ENCODE measurements at regions not wholly inside any gene's neighbourhood (a gene's known extent, or its start where the extent isn't known, plus 50 kb on each side); places are given as distances from the start of the nearest gene placed in this dataset.

GRCh38 chrX:8927701-8928100, 106.2 kb downstream of the FAM9B start:
- no peak for DNase-seq (ENCODE audit: low read depth)
- no peak for TF ChIP-seq CTCF (conservative IDR thresholded peaks at IDR 0.05; ENCODE audit: control insufficient read depth, insufficient read depth, low read depth, low read length)
- H3K4me3 ChIP-seq (ENCODE audit: control insufficient read depth, low read depth, low read length), result no peak overlapping the region

GRCh38 chrX:8927066-8927635, 106.8 kb downstream of the FAM9B start:
- no peak for DNase-seq (ENCODE audit: low read depth)
- no peak overlapping the region for H3K4me3 ChIP-seq (ENCODE audit: control insufficient read depth, low read depth, low read length)
- TF ChIP-seq CTCF (conservative IDR thresholded peaks at IDR 0.05; ENCODE audit: control insufficient read depth, insufficient read depth, low read depth, low read length), result no peak

- no peak for DNase-seq (ENCODE audit: low read depth)
- no peak for TF ChIP-seq CTCF (conservative IDR thresholded peaks at IDR 0.05; ENCODE audit: control insufficient read depth, insufficient read depth, low read depth, low read length)
- no peak overlapping the region for H3K4me3 ChIP-seq (ENCODE audit: control insufficient read depth, low read depth, low read length)
Observed at GRCh38 chrX:8921615-8922014, 112.3 kb downstream of the FAM9B start.

- no peak for TF ChIP-seq CTCF (conservative IDR thresholded peaks at IDR 0.05; ENCODE audit: control insufficient read depth, insufficient read depth, low read depth, low read length)
- H3K4me3 ChIP-seq (ENCODE audit: control insufficient read depth, low read depth, low read length), result no peak overlapping the region
- no peak for DNase-seq (ENCODE audit: low read depth)
Observed at GRCh38 chrX:8919801-8920200, 114.1 kb downstream of the FAM9B start.

- TF ChIP-seq CTCF (conservative IDR thresholded peaks at IDR 0.05; ENCODE audit: control insufficient read depth, insufficient read depth, low read depth, low read length), result no peak
- H3K4me3 ChIP-seq (ENCODE audit: control insufficient read depth, low read depth, low read length), result no peak overlapping the region
- DNase-seq (ENCODE audit: low read depth), result no peak
Observed at GRCh38 chrX:8916697-8917096, 115.5 kb upstream of the FAM9A start.

- H3K4me3 ChIP-seq (ENCODE audit: control insufficient read depth, low read depth, low read length), result no peak overlapping the region
- no peak for TF ChIP-seq CTCF (conservative IDR thresholded peaks at IDR 0.05; ENCODE audit: control insufficient read depth, insufficient read depth, low read depth, low read length)
- peak; percentile 26 for DNase-seq (ENCODE audit: low read depth)
Observed at GRCh38 chrX:8914681-8915080, 113.5 kb upstream of the FAM9A start.
